Middle frontal gyrus (tissue), 1 donor: ENCODE measurements at regions not wholly inside any gene's neighbourhood (a gene's known extent, or its start where the extent isn't known, plus 50 kb on each side); places are given as distances from the start of the nearest gene placed in this dataset.
"Not testable (repeated sequence)": the region's sequence is repeated elsewhere in the genome, so short reads cannot be mapped to it uniquely, and the experiment has no call there.

Source experiments
- DNase-seq: peaks from one replicate; pipeline ENCODE4 v3.0.0-alpha.2; 2015; ENCODE audit warnings: low spot score; ENCODE audit errors: extremely low spot score

GRCh38 chr2:89213811-89214210 lies 522.3 kb downstream of the RPIA start:
- not testable (repeated sequence) for DNase-seq

GRCh38 chr2:89221474-89221873 lies 530.0 kb downstream of the RPIA start:
- DNase-seq: not testable (repeated sequence)

DNA sequence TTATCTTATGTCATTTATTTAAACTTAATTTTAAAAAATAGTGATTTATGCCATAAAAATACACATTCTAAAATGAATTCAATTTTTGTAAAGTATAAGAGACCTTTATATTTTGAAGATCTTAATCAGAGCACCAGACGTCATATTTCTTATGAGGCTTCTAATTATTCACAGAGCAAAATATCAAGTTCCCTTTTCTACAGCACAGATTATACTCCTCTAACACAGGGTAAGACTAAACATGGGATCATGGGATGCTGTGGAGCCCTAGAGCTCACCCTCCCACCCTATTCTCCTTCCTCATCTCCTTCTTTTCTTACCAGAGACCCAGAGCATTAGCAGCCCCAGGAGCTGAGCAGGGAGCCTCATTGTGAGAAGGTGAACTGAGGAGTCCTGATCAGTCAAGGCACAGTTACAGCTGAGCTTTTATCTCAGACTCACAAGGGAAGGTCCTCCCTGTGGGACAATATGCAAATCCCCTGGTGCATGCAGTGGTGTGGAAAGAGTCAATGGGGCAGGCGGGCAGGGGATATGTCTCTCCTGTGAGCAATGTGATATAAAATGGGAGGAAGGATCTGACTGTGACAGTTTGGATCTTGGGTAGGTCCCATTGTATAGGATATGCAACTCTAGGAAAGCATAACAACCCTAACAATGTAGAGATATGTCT lies 530.7 kb downstream of the RPIA start:
- not testable (repeated sequence) for DNase-seq

- DNase-seq: not testable (repeated sequence)
Observed at GRCh38 chr2:89224803-89225202, 533.3 kb downstream of the RPIA start.

DNA sequence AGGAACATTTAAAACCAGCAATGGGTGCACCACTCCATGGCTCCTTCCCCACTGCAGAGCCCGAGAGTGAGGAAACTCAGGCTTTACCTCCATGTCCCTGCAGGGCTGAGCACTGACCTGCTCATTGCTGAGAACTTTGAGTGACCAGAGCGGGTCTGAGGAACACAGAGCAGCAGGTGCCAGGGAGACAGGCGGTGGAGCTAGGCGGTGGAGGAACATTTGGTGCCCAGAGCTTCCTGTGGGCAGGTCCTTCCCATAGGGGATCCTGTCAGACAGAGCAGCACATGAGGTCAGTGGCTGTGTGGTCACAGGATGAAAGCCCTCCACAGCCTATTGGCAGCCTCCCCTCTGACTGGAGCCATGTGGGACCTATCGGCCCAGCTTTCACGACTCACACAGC lies 538.5 kb downstream of the RPIA start:
- not testable (repeated sequence) for DNase-seq

DNA sequence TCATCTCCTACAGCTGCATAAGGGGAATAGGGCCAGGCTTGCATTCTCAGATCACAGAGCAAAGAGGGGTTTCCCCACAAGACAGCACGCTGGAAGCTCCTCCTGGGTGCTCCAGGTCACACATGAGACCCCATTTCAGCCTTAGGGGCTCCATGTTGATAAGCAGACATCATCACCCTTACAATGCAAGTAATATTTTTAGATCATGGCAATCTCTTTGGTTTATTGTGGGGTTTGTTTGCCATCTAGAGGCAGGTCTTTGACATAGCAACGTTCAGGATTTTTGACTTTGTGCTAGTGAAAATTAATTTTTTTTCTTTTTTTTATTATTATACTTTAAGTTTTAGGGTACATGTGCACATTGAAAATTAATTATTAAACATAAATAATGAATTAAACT lies 539.8 kb downstream of the RPIA start:
- not testable (repeated sequence) for DNase-seq

- not testable (repeated sequence) for DNase-seq
Observed at GRCh38 chr2:89233931-89234330, 542.5 kb downstream of the RPIA start.

DNA sequence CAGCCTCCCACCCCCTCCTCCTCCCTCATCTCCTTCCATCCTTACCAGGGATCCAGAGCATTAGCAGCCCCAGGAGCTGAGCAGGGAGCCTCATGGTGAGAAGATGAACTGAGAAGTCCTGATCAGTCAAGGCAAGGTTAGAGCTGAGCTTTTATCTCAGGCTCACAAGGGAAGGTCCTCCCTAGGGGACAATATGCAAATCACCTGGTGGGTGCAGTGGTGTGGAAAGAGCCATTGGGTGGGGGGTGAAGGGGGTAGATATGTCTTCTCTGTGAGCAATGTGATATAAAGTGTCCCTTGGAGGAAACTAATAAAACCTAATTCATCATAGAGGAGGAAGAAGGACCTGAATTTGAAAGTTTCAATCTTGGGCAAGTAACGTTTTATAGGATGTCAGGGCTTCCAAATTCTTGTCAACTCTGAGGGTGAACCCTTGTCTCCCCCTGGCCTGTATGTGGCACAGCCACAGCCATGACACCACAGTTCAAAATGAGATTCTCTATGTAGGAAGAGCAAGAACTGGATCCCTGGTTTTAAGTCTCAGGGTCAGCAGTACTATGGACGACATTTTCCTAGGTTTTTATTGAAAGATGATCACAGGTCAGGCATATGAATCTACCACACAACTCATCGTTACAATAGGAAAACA lies 543.5 kb downstream of the RPIA start:
- DNase-seq: not testable (repeated sequence)

DNA sequence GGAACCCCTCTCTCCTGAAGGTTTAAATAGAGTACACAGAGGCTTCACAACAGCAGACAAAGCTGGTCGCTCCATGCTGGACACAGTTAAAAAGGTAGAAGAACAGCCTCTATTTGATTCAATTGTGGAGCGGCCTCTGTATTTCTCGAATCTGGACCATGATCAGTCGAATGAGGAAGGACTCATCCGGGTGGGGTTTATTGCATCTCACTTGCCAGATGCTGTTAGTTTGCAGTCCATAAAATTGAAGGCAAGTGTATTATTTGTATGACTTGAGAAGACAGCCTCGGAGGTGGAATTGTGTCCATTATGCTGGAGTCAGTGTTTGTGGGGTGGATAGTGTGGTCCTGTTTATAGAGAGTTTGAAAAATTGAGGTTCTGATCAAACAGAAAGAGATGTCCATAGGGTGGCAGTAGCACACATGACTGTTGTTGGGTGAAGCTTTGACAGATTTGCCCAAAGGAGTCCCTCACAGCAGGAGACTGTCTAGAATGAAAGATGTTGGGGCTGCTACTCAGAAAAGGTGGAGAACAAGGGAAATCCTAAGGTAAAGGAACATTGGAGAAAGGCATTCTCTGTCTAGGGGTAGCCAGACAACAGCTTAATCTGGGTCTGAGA lies 545.5 kb downstream of the RPIA start:
- DNase-seq: not testable (repeated sequence)

DNA sequence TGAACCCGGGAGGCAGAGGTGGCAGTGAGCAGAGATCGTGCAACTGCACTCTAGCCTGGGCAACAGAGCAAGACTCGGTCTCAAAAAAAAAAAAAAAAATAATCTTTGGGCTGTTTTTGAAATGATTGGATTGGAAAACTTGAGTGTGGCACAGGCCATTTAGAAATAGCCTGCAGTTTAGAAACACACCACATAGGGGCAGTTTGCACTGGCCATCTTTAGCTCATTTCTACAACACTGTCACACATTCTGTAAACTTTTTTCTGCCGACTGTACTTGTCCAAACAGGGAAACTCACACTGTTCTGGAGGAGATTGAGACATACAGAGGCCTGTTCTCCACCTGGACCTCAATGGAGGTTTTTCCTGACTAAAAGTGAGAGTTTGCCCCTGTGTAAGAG lies 546.3 kb downstream of the RPIA start:
- not testable (repeated sequence) for DNase-seq

DNA sequence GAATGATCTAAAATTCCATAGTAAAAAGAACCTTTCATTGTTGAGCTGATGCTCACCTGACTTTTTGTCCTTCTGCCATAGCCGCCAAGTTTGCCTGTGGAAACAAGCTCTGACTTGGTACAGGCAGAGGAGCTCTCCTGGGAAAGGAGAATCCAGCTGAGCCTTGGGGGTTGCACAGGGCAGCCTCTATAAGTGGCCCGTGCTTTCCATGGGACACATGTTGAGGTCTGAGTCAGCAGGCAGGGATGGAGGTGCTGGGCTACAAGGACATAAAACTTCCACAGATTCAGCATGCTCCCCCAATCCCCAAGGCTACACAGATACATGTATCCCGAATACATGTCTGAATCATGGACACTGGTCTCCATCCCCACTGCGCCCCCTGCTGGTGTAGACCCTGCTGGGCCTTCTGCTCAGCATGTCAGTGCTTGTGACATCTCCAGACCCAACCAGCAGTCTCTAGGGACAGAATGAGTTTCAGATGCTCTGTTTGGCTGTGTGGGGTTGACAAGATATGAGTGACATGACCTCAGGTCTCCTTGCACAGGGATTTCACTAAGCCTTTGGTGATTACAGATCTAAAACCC lies 551.7 kb downstream of the RPIA start:
- DNase-seq: not testable (repeated sequence)

- DNase-seq: not testable (repeated sequence)
Observed at GRCh38 chr2:89244407-89244806, 552.9 kb downstream of the RPIA start.

DNA sequence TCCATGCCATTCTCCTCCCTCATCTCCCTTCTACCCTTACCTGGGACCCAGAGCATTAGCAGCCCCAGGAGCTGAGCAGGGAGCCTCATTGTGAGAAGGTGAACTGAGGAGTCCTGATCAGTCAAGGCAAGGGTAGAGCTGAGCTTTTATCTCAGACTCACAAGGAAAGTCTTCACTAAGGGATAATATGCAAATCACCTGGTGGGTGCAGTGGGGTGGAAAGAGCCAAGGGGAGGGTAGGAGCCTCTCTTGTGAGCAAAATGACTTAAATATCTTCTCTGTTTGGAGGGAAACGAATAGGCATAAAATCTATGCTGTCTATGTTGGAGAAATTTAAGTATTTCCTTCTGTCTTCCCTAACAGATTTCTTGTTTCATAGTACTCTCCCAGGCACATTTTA lies 554.0 kb downstream of the RPIA start:
- DNase-seq: not testable (repeated sequence)

DNA sequence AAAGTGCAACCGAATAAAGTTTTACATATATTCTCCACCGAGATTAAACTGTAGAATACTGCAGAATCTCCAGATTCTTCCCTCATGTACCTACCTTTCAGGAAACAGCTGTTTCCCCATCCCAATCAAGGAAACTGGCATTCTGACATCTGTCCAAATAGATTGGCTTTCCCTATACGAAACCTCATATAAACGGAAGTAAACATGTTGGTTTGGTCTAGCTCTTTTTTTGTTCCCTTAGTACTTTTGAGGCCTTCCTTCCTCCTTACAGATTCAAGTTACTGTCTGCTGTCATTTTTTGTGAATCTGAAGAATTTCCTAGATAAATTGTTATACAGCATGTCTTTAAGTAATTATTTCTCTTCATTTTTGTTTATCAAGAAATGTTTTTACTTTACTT lies 554.6 kb downstream of the RPIA start:
- DNase-seq: not testable (repeated sequence)

- not testable (repeated sequence) for DNase-seq
Observed at GRCh38 chr2:89246620-89247019, 555.1 kb downstream of the RPIA start.

DNA sequence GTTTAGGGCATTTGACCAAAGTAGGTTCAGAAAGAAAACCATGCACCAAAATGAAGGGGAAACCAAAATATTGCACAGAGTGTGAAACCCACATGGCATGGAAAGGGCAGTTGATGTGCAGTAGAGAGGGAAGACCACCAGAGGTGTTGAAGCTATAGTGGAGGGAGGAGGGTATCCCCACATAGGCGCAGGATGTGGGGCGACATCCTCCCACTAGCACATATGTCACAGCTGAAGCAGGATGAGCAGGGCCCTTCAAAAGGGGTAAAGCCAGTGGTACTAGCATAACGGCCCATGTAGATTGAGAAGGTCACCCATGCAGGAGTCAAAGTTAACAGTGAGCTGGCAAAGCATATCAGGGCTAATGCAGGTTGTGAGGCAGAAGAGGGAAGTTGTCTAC lies 563.5 kb downstream of the RPIA start:
- not testable (repeated sequence) for DNase-seq

GRCh38 chr2:89273443-89273842 lies 582.0 kb downstream of the RPIA start:
- DNase-seq: not testable (repeated sequence)

DNA sequence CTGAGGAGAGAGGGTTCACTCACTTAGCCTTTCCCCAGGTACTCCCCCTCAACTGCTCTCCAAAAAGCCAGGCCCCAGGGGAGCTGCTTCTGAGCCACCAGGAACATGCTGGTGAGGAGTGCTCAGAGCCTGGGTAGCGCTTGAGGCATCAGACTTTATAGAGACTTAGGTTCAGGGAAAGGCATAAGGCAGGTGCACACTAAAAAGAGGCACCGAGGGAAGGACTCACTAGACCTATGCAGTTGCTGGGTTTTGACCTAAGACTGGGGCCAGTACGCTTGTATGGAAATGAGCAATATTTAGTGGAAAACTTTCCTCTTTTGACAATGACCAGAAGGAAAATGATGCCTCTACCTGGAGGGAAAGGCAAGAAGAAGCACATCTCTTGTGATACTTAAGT lies 589.1 kb downstream of the RPIA start:
- DNase-seq: not testable (repeated sequence)

DNA sequence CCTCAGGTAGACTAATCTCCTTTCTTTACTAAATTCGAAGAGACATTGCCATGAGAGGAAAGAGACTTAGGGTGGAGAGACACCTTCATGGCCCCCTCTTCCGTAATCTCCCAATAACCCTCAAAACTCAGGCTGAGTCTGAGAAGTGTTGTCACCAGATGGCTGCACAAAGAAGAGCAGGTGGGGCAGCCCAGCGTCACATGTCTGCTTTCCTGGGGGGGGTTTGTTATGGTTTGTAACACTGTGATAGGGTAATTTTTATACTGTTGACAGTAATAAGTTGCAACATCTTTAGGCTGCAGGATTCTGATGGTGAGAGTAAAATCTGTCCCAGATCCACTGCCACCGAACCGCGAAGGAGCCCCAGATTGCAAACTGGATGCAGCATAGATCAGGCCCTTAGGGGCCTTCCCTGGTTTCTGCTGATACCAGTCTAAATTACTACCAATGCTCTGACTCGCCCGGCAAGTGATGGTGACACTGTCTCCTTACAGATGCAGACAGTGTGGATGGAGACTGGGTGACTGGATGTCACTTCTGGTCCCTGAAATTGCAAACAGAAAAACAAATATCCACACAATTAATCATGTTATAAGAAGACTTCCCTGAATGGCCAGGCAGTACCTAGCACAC lies 595.1 kb downstream of the RPIA start:
- DNase-seq: not testable (repeated sequence)

- DNase-seq: not testable (repeated sequence)
Observed at GRCh38 chr2:89287084-89287483, 595.6 kb downstream of the RPIA start.

DNA sequence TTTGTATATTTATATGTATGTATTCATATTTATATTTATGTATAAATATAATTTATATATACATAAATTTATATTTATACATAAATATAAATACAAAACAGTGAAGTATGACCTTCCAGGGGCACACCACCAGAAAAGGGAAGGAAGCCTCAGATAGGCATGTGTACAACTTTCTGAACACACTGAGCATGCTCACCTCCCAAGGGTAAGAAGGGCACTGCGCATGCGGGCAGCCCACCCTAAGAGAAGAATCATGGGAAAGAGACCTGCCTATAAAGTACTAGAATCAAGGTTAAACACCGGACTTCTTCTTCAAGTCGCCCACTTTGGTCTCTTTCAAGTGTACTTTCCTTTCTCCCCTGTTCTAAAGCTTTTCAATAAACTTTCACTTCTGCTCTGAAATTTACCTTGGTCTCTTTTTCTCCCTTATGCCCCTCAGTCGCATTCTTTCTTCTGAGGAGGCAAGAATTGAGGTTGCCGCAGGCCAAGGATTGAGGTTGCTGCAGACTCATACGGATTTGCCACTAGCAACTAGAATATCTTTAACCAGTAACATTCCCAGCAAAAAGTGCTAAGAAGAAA lies 600.3 kb downstream of the RPIA start:
- DNase-seq: not testable (repeated sequence)
